ENCODE measurements at regions not wholly inside any gene's neighbourhood (a gene's known extent, or its start where the extent isn't known, plus 50 kb on each side); places are given as distances from the start of the nearest gene placed in this dataset.

- TF ChIP-seq ARNT (IDR thresholded peaks at IDR 0.05) (no peak), ZNF384 (IDR thresholded peaks at IDR 0.05) (no peak), FOXA1 (IDR thresholded peaks at IDR 0.05) (no peak), BHLHE40 (IDR thresholded peaks at IDR 0.05; ENCODE audit: borderline replicate concordance) (no peak), SUZ12 (IDR thresholded peaks at IDR 0.05) (no peak), ELF4 (IDR thresholded peaks at IDR 0.05) (no peak), L3MBTL2 (conservative IDR thresholded peaks at IDR 0.05) (no peak), NFRKB (IDR thresholded peaks at IDR 0.05) (no peak), SP1 (IDR thresholded peaks at IDR 0.05) (no peak)
Observed at GRCh38 chr6:157755032-157755745, 67.9 kb upstream of the SNX9 start.
